HEK293 (cell line): ENCODE measurements at regions not wholly inside any gene's neighbourhood (a gene's known extent, or its start where the extent isn't known, plus 50 kb on each side); places are given as distances from the start of the nearest gene placed in this dataset.

Experiments
- FEZF1 ChIP-seq: fragments of 450-650 bp; formaldehyde crosslinking; IDR thresholded peaks from 2 replicates; pipeline ENCODE4 v1.5.1; 2016; ENCODE audit warnings: missing biosample characterization, missing genetic modification characterization
- ZBTB7A ChIP-seq: fragments of 450-650 bp; formaldehyde crosslinking; IDR thresholded peaks from 2 replicates; pipeline ENCODE4 v1.5.1; 2016; ENCODE audit warnings: low read depth, missing biosample characterization, missing genetic modification characterization
- ZFP37 ChIP-seq: fragments of 450-650 bp; formaldehyde crosslinking; IDR thresholded peaks from 2 replicates; pipeline ENCODE4 v1.5.1; 2016; ENCODE audit warnings: missing biosample characterization, missing genetic modification characterization
- ZNF121 ChIP-seq: fragments of 450-650 bp; formaldehyde crosslinking; IDR thresholded peaks from 2 replicates; pipeline ENCODE4 v1.5.1; 2016; ENCODE audit warnings: missing biosample characterization, missing genetic modification characterization
- ZNF132 ChIP-seq: fragments of 450-650 bp; formaldehyde crosslinking; IDR thresholded peaks from 2 replicates; pipeline ENCODE4 v1.5.1; 2017; ENCODE audit warnings: missing biosample characterization, missing genetic modification characterization, borderline replicate concordance
- ZNF239 ChIP-seq: fragments of 450-650 bp; formaldehyde crosslinking; IDR thresholded peaks from 2 replicates; pipeline ENCODE4 v1.5.1; 2016; ENCODE audit warnings: missing biosample characterization, missing genetic modification characterization
- ZNF248 ChIP-seq: fragments of 450-650 bp; formaldehyde crosslinking; IDR thresholded peaks from 2 replicates; pipeline ENCODE4 v1.5.1; 2017; ENCODE audit warnings: missing biosample characterization, missing genetic modification characterization
- ZNF274 ChIP-seq, 2 experiments: fragments of 200-500 bp in 1 of 2; fragments of 450-650 bp in 1 of 2; sonication (Bioruptor generic) in 1 of 2; formaldehyde crosslinking in 1 of 2; IDR thresholded peaks; 2 replicates each; pipeline versions ENCODE4 v1.5.1 to v1.6.1; 2014 to 2016; ENCODE audit warnings: borderline replicate concordance in 1 of 2, inconsistent platforms in 1 of 2, low read length in 1 of 2, missing biosample characterization in 1 of 2, missing genetic modification characterization in 1 of 2
- ZNF423 ChIP-seq: fragments of 450-650 bp; formaldehyde crosslinking; IDR thresholded peaks from 2 replicates; pipeline ENCODE4 v1.5.1; 2016; ENCODE audit warnings: missing biosample characterization, missing genetic modification characterization
- TF ChIP-seq, protein P1 (sequence below): fragments of 450-650 bp; formaldehyde crosslinking; IDR thresholded peaks from 2 replicates; pipeline ENCODE4 v1.5.1; 2016; ENCODE audit warnings: missing biosample characterization, missing genetic modification characterization
- TF ChIP-seq, protein P2 (sequence below): fragments of 450-650 bp; formaldehyde crosslinking; conservative IDR thresholded peaks from 2 replicates; pipeline ENCODE4 v1.5.1; 2016; ENCODE audit warnings: low read depth, missing biosample characterization, missing genetic modification characterization

DNA sequence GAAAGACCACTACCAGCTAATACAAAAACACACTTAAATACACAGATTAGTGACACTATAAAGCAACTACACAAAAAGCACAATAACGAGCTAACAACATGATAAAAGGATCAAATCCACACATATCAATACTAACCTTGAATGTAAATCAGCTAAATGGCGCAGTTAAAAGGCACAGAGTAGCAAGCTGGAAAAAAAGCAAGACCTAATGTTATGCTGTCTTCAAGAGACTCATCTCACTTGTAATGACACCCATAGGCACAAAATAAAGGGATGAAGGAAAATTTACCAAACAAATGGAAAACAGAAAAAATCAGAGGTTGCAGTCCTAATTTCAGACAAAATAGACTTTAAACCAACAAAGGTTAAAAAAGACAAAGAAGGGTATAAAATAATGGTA lies 86.3 kb downstream of the NUS1 start:
- TF ChIP-seq, protein P1, sequence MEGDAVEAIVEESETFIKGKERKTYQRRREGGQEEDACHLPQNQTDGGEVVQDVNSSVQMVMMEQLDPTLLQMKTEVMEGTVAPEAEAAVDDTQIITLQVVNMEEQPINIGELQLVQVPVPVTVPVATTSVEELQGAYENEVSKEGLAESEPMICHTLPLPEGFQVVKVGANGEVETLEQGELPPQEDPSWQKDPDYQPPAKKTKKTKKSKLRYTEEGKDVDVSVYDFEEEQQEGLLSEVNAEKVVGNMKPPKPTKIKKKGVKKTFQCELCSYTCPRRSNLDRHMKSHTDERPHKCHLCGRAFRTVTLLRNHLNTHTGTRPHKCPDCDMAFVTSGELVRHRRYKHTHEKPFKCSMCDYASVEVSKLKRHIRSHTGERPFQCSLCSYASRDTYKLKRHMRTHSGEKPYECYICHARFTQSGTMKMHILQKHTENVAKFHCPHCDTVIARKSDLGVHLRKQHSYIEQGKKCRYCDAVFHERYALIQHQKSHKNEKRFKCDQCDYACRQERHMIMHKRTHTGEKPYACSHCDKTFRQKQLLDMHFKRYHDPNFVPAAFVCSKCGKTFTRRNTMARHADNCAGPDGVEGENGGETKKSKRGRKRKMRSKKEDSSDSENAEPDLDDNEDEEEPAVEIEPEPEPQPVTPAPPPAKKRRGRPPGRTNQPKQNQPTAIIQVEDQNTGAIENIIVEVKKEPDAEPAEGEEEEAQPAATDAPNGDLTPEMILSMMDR = no peak
- TF ChIP-seq ZNF121 = no peak
- TF ChIP-seq FEZF1 (tag by site-specific recombination) = no peak
- no peak for TF ChIP-seq ZFP37 (tag by site-specific recombination)
- no peak for TF ChIP-seq ZNF132 (tag by site-specific recombination)
- TF ChIP-seq ZNF274 (IDR thresholded peaks at IDR 0.05; ENCODE audit: low read length) = no peak
- TF ChIP-seq ZNF274 (tag by site-specific recombination; IDR thresholded peaks at IDR 0.05; ENCODE audit: borderline replicate concordance) = no peak
- TF ChIP-seq ZNF239 = no peak
- TF ChIP-seq, protein P2, sequence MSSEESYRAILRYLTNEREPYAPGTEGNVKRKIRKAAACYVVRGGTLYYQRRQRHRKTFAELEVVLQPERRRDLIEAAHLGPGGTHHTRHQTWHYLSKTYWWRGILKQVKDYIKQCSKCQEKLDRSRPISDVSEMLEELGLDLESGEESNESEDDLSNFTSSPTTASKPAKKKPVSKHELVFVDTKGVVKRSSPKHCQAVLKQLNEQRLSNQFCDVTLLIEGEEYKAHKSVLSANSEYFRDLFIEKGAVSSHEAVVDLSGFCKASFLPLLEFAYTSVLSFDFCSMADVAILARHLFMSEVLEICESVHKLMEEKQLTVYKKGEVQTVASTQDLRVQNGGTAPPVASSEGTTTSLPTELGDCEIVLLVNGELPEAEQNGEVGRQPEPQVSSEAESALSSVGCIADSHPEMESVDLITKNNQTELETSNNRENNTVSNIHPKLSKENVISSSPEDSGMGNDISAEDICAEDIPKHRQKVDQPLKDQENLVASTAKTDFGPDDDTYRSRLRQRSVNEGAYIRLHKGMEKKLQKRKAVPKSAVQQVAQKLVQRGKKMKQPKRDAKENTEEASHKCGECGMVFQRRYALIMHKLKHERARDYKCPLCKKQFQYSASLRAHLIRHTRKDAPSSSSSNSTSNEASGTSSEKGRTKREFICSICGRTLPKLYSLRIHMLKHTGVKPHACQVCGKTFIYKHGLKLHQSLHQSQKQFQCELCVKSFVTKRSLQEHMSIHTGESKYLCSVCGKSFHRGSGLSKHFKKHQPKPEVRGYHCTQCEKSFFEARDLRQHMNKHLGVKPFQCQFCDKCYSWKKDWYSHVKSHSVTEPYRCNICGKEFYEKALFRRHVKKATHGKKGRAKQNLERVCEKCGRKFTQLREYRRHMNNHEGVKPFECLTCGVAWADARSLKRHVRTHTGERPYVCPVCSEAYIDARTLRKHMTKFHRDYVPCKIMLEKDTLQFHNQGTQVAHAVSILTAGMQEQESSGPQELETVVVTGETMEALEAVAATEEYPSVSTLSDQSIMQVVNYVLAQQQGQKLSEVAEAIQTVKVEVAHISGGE (tag by site-specific recombination) = no peak
- no peak for TF ChIP-seq ZNF248 (tag by site-specific recombination)
- TF ChIP-seq ZBTB7A (tag by site-specific recombination) = no peak
- TF ChIP-seq ZNF423 = no peak
